ENCODE measurements at regions not wholly inside any gene's neighbourhood (a gene's known extent, or its start where the extent isn't known, plus 50 kb on each side); places are given as distances from the start of the nearest gene placed in this dataset.

DNA sequence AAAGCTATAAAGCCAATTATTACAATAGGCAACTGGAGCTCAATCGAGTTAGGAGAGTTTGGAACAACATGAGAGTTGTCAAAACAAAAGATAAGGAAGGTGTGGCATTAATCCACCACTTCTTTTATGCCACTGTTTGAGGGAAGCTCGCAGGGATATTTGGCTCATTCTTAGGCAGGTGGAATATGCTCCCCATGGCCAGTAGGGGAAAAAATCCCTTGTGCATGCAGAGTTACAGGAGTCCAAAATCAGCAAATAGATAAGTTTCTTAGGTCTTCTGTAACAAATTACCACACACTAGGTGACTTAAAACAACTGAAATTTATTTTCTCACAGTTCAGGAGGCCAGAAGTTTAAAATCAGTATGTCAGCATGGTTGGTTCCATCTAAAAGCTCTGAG lies 135.4 kb upstream of the SYNPR start:
- 55 to 57% methylated on average over 2 of the region's 2 CpGs for WGBS, 2 donors
- intact Hi-C loops (cut with DNase I): no loop called here
- Histone ChIP-seq H3K4me3 (replicated peaks in 1 of 3) (no peak overlapping the region), H3K36me3 (no peaks in the 10 kb centered on the region), H3K27me3 (no peaks in the 10 kb centered on the region), H3K9me3 (no peaks in the 10 kb centered on the region), H3K27ac (no peak overlapping the region), H3K4me1 (no peaks in the 10 kb centered on the region)
- no peak for DNase-seq
- TF ChIP-seq, protein P1, sequence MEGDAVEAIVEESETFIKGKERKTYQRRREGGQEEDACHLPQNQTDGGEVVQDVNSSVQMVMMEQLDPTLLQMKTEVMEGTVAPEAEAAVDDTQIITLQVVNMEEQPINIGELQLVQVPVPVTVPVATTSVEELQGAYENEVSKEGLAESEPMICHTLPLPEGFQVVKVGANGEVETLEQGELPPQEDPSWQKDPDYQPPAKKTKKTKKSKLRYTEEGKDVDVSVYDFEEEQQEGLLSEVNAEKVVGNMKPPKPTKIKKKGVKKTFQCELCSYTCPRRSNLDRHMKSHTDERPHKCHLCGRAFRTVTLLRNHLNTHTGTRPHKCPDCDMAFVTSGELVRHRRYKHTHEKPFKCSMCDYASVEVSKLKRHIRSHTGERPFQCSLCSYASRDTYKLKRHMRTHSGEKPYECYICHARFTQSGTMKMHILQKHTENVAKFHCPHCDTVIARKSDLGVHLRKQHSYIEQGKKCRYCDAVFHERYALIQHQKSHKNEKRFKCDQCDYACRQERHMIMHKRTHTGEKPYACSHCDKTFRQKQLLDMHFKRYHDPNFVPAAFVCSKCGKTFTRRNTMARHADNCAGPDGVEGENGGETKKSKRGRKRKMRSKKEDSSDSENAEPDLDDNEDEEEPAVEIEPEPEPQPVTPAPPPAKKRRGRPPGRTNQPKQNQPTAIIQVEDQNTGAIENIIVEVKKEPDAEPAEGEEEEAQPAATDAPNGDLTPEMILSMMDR (IDR thresholded peaks at IDR 0.05): no peak
- no peak for TF ChIP-seq POLR2A (IDR thresholded peaks at IDR 0.05)

DNA sequence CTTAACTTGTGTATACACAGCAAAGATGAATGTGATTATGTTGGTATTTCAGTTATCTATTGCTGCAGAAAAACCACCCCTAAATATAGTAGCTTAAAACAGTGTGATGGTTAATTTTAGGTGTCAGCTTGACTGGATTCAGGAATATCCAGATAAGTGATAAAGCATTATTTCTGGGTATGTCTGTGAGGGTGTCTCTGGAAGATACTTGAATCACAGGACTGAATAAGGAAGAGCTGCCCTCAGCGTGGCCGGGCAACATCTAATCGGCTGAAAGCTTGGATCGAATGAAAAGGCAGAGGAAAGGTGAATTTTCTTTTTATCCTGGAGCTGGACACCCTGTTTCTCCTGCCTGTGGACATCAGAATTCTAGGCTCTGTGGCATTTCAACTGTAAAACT lies 132.0 kb upstream of the SYNPR start:
- no peak overlapping the region for H3K27ac ChIP-seq
- no peaks in the 10 kb centered on the region for H3K36me3 ChIP-seq
- H3K27me3 ChIP-seq: no peaks in the 10 kb centered on the region
- intact Hi-C loops (cut with DNase I): no loop called here
- 91 to 92% methylated on average over 4 of the region's 4 CpGs for WGBS, 2 donors
- no peaks in the 10 kb centered on the region for H3K9me3 ChIP-seq
- no peaks in the 10 kb centered on the region for H3K4me1 ChIP-seq
- TF ChIP-seq POLR2A (IDR thresholded peaks at IDR 0.05): no peak
- TF ChIP-seq, protein P1 (IDR thresholded peaks at IDR 0.05): no peak
- no peak for DNase-seq
- H3K4me3 ChIP-seq (replicated peaks in 1 of 3): no peak overlapping the region

GRCh38 chr3:63150880-63151279 lies 127.2 kb upstream of the SYNPR start:
- WGBS, 2 donors: 76% methylated on average over 3 of the region's 3 CpGs
- intact Hi-C loops (cut with DNase I): no loop called here
- Histone ChIP-seq H3K9me3 (no peaks in the 10 kb centered on the region), H3K27me3 (no peaks in the 10 kb centered on the region), H3K27ac (no peak overlapping the region), H3K36me3 (no peaks in the 10 kb centered on the region), H3K4me3 (replicated peaks in 1 of 3) (no peak overlapping the region), H3K4me1 (no peaks in the 10 kb centered on the region)
- no peak for DNase-seq
- TF ChIP-seq POLR2A (IDR thresholded peaks at IDR 0.05): no peak

DNA sequence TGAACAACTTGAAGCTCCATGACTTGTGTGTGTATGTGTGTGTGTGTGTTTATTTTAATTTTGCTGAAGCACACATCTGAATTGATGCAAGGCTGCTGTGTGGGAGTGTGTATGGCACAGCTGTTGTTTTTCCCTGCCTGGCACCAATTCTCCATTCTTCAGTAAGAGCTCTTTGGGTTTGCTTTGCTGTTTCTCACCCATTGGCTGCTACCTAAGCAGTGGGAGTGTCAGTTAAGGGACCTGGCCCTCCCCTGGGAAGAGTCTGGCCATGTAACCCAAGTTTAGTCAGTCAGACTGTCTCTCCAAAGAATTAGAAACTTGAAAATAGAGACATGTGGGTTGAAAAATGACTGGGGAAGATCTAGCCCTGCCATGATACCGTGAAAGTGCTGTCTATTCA lies 126.2 kb upstream of the SYNPR start:
- intact Hi-C loops (cut with DNase I): no loop called here
- Histone ChIP-seq H3K9me3 (no peaks in the 10 kb centered on the region), H3K27ac (no peak overlapping the region), H3K27me3 (no peaks in the 10 kb centered on the region), H3K36me3 (no peaks in the 10 kb centered on the region), H3K4me3 (replicated peaks in 1 of 3) (no peak overlapping the region), H3K4me1 (no peaks in the 10 kb centered on the region)
- DNase-seq: no peak
- TF ChIP-seq, protein P1 (IDR thresholded peaks at IDR 0.05): no peak
- TF ChIP-seq POLR2A (IDR thresholded peaks at IDR 0.05): no peak
- WGBS, 2 donors: 75 to 93% methylated on average over 1 of the region's 1 CpG

DNA sequence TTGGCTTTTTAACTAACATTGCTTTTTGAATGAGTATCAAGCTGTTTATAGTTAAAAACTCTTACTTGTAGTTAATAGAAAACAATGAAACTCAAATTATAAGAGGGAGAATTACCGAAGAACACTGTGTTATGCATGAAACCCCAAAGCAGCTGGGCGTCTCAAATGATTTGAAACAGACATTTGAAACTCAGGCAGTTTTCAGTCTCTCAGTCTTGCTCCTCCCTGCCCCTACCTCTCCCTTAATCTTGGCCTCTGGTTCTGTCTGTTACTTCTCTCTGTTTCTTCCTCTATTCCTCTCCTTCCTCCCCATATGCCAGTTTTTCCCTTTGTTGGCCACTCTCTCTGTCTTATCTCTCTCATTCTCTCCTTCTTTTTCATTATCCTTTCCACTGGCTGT lies 118.3 kb upstream of the SYNPR start:
- H3K36me3 ChIP-seq: no peaks in the 10 kb centered on the region
- 73 to 79% methylated on average over 2 of the region's 2 CpGs for WGBS, 2 donors
- DNase-seq: no peak
- no peak for TF ChIP-seq POLR2A (IDR thresholded peaks at IDR 0.05)
- TF ChIP-seq, protein P1 (IDR thresholded peaks at IDR 0.05): no peak
- H3K27ac ChIP-seq: no peak overlapping the region
- H3K27me3 ChIP-seq: no peaks in the 10 kb centered on the region
- intact Hi-C loops (cut with DNase I): no loop called here
- H3K4me3 ChIP-seq (replicated peaks in 1 of 3): no peak overlapping the region
- H3K4me1 ChIP-seq: no peaks in the 10 kb centered on the region
- no peaks in the 10 kb centered on the region for H3K9me3 ChIP-seq

DNA sequence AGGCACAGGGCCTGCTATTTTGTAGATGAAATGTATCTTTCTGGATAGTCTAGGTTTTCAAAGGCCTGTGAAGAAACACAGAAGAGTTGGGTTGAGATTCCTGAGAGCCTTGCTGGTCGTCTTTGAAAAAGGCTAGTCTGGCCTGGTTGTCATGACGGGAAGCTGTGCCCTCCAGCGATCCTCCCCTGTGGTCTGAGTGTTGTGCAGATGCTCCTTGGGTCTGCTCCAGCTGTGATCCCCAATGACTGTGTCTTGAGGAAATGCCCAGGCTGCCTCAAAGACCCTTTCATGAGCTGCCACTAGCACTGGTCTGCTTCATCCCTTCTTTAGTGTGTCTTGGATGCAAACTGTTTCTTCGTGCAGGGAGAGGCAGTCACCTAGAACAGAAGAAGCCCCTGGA lies 111.0 kb upstream of the SYNPR start:
- Histone ChIP-seq H3K4me3 (replicated peaks in 1 of 3) (no peak overlapping the region), H3K4me1 (no peaks in the 10 kb centered on the region), H3K36me3 (no peaks in the 10 kb centered on the region), H3K9me3 (no peaks in the 10 kb centered on the region), H3K27me3 (no peaks in the 10 kb centered on the region), H3K27ac (no peak overlapping the region)
- no peak for TF ChIP-seq POLR2A (IDR thresholded peaks at IDR 0.05)
- TF ChIP-seq, protein P1 (IDR thresholded peaks at IDR 0.05): no peak
- 70 to 75% methylated on average over 4 of the region's 4 CpGs for WGBS, 2 donors
- no peak for DNase-seq
- intact Hi-C loops (cut with DNase I): no loop called here
